GM13977 (cell line): ENCODE measurements at regions not wholly inside any gene's neighbourhood (a gene's known extent, or its start where the extent isn't known, plus 50 kb on each side); places are given as distances from the start of the nearest gene placed in this dataset.
"Not testable (repeated sequence)": the region's sequence is repeated elsewhere in the genome, so short reads cannot be mapped to it uniquely, and the experiment has no call there.

Source experiments
- DNase-seq: peaks from one replicate; pipeline ENCODE4 v3.0.0; 2012; ENCODE audit warnings: low spot score
- in situ Hi-C: fragments of 300-500 bp; cut with MboI; formaldehyde crosslinking; loops from one replicate; pipeline ENCODE4 v1.12.0; 2022; ENCODE audit warnings: low sequenced_read_pairs, low pct_unique_long_range_greater_than_20kb, mixed read lengths, inconsistent platforms; ENCODE audit not compliant: unreplicated experiment
- TF ChIP-seq, protein P1 (sequence below): IDR thresholded peaks from 2 replicates; pipeline ENCODE4 v1.5.1; 2012; ENCODE audit warnings: mild to moderate bottlenecking, control low read depth; ENCODE audit not compliant: insufficient read depth; ENCODE audit errors: extremely low read depth, missing control alignments

DNA sequence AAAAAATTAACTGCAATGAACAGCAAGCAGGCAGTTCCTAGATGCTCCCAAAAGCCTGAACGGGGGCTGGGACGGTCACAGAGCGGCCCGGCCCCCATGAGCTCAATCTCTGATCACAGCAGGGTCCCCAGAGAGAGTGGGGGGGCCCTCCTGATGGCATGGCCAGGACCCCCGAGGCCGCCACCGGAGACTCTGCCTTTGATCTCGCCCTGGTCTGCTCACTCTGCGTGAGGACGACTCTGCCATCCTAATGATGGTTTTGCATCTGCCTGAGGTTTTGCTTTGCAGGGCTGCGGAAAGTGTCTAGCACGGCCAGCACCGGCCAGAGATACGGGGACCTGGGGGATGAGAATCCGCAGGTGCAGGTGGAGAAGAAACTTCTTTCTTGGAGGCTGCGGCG lies 103.8 kb downstream of the SHOX start:
- in situ Hi-C loops = no loop called here
- DNase-seq = no peak
- TF ChIP-seq, protein P1, sequence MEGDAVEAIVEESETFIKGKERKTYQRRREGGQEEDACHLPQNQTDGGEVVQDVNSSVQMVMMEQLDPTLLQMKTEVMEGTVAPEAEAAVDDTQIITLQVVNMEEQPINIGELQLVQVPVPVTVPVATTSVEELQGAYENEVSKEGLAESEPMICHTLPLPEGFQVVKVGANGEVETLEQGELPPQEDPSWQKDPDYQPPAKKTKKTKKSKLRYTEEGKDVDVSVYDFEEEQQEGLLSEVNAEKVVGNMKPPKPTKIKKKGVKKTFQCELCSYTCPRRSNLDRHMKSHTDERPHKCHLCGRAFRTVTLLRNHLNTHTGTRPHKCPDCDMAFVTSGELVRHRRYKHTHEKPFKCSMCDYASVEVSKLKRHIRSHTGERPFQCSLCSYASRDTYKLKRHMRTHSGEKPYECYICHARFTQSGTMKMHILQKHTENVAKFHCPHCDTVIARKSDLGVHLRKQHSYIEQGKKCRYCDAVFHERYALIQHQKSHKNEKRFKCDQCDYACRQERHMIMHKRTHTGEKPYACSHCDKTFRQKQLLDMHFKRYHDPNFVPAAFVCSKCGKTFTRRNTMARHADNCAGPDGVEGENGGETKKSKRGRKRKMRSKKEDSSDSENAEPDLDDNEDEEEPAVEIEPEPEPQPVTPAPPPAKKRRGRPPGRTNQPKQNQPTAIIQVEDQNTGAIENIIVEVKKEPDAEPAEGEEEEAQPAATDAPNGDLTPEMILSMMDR = no peak

DNA sequence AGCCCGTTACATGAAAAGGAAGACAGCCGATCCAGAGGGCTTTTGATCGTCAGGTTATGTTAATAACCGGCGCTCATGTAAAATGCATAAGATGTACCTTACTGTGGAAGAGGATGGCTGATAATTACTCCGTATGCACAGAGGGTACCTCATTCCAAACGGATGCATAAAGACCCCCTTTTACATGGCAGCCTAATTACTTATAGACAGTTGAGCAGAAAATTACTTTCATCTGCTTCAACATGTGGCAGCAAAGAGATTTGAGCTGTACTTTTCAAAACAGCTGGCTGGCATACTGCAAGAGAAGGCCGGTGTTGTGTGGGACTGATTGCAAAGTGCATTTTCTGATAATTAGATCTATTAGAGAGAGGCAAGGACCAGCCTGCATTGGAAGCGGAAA lies 103.4 kb downstream of the SHOX start:
- in situ Hi-C loops = no loop called here
- TF ChIP-seq, protein P1 = no peak
- no peak for DNase-seq

DNA sequence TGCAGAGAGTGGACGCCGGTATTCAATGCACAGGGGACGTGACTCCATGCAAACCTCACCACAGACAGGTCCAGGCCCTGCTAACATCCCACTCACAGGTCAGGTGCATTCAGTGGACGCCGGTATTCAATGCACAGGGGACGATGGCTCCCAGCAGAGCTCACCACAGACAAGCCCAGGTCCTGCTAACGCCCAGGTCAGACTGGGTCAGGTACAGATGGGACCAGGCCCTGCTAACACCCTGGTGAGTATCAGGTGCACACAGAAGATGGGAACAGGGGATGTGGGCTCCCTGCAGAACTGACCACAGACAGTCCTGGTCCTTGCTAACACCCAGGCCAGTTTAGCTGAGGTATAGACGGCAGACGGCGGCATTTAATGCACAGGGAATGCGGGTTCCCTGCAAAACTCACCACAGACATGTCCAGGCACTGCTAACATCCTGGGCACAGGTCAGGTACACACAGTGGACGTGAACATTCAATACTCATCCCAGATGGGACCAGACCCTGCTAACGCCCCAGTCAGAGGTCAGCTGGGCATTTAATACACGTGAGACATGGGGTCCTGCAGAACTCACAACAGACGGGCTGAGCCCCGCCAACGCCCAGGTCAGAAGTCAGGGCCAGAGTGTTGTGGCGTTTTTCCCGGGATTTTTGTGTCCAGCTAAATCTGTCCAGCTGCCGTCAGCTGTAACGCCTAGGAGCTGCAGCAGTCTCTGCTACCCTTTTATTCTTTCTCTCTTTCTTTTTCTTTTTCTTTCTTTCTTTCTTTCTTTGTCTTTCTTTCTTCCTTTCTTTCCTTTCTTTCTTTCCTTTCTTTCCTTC lies 99.2 kb downstream of the SHOX start:
- DNase-seq = no peak
- TF ChIP-seq, protein P1 = no peak
- in situ Hi-C loops = no loop called here

DNA sequence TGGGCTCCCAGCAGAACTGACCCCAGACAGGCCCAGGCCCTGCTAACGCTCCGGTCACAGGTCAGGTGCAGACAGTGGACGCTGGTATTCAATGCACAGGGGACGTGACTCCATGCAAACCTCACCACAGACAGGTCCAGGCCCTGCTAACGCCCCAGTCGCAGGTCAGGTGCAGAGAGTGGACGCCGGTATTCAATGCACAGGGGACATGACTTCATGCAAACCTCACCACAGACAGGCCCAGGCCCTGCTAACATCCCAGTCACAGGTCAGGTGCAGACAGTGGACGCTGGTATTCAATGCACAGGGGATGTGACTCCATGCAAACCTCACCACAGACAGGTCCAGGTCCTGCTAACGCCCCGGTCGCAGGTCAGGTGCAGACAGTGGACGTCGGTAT lies 98.5 kb downstream of the SHOX start:
- DNase-seq, in situ Hi-C loops: not testable (repeated sequence)

DNA sequence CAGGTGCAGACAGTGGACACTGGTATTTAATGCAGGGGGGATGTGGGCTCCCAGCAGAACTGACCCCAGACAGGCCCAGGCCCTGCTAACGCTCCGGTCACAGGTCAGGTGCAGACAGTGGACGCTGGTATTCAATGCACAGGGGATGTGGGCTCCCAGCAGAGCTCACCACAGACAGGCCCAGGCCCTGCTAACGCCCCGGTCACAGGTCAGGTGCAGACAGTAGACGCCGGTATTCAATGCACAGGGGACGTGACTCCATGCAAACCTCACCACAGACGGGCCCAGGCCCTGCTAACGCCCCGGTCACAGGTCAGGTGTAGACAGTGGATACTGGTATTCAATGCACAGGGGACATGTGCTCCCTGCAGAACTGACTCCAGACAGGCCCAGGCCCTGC lies 98.0 kb downstream of the SHOX start:
- in situ Hi-C loops = not testable (repeated sequence)

DNA sequence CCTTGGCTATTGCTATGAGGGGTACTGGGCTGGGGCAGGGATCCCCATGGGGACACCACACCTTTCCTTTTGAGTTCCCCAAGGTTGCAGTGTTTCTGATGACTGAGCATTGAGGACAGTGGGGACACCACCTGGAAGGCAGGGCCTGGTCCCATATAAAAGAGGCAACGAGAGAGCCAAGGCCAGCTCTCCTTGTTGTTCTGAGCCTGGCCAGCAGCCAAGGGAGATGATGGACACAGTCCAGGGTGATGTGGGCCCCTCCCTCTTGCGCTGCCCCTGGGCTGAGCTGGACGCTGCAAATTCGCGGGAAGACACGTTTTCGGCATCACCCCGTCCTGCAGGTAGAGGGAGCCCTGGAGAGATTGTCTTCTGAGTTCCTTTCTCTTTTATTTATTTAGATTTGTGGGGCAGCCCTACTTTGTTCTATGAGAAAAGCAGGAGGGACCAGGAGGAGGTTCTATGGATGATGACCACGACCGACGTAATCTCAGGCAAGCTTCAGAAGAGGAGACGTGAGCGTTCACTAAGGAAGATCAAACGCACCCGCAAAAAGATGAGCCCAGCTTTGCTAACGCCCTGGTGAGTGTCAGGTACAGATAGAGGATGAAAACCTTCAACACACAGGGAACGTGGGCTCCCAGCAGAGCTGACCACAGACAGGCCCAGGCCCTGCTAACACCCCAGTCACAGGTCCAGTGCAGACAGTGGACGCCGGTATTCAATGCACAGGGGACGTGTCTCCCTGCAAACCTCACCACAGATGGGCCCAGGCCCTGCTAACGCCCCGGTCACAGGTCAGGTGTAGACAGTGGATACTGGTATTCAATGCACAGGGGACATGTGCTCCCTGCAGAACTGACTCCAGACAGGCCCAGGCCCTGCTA lies 97.4 kb downstream of the SHOX start:
- in situ Hi-C loops = no loop called here
- DNase-seq = no peak
- TF ChIP-seq, protein P1 = peak; percentile 23

More for the DNA sequence above, 98.0 kb downstream of the SHOX start:
- not testable (repeated sequence) for DNase-seq

DNA sequence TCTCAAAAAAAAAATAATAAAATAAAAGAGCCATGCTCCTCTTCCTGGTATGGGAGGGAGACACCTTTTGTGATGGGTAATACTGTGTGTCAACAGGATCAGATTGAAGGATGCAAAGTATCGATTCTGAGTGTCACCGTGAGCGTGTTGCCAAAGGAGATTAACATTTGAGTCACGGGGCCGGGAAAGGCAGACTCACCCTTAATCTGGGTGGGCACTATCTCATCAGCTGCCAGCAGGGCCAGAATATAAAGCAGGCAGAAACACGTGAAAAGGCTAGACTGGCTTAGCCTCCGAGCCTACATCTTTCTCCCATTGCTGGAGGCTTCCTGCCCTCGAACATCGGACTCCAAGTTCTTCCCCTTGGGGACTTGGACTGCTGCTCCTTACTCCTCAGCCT lies 95.4 kb downstream of the SHOX start:
- TF ChIP-seq, protein P1 = no peak
- in situ Hi-C loops = no loop called here
- no peak for DNase-seq
